MCF 10A (cell line): ENCODE measurements at regions not wholly inside any gene's neighbourhood (a gene's known extent, or its start where the extent isn't known, plus 50 kb on each side); places are given as distances from the start of the nearest gene placed in this dataset.

Experiments used
- BruUV-seq: library from RNA; stranded (reverse); fragments of 400-500 nt; replicated peaks from 2 replicates; lab custom pipeline; 2021; lab: Mats Ljungman, UMichigan
- CTCF ChIA-PET: fragments of 300-600 bp; sonication (Branson Sonifier 250); formaldehyde crosslinking; extraction: SDS; loops from one replicate; lab custom pipeline; 2021; ENCODE audit warnings: antibody characterized with exemption, inconsistent platforms; lab: Yijun Ruan, JAX
- POLR2A ChIA-PET: fragments of 300-600, 350-650 bp; sonication (Branson Sonifier 250); formaldehyde crosslinking; extraction: SDS; loops from one replicate; lab custom pipeline; 2020; ENCODE audit warnings: antibody characterized with exemption, inconsistent platforms; lab: Yijun Ruan, JAX
- DNase-seq: peaks from one replicate; pipeline ENCODE4 v3.0.0-alpha.2; 2018; ENCODE audit not compliant: unreplicated experiment
- H3K27ac Mint-ChIP-seq: one replicate; pipeline ENCODE4 v1.8.0; 2022; ENCODE audit warnings: mild to moderate bottlenecking, low read depth, mixed read lengths; ENCODE audit not compliant: unreplicated experiment
- H3K27me3 Mint-ChIP-seq: one replicate; pipeline ENCODE4 v1.8.0; 2022; ENCODE audit warnings: mixed read lengths; ENCODE audit not compliant: insufficient read depth, unreplicated experiment
- H3K36me3 Mint-ChIP-seq: one replicate; pipeline ENCODE4 v1.8.0; 2022; ENCODE audit warnings: mild to moderate bottlenecking, moderate library complexity, mixed read lengths; ENCODE audit not compliant: insufficient read depth, unreplicated experiment
- H3K4me1 Mint-ChIP-seq: one replicate; pipeline ENCODE4 v1.8.0; 2022; ENCODE audit warnings: mixed read lengths; ENCODE audit not compliant: insufficient read depth, unreplicated experiment
- H3K4me3 Mint-ChIP-seq: one replicate; pipeline ENCODE4 v1.8.0; 2022; ENCODE audit warnings: mild to moderate bottlenecking, moderate library complexity, mixed read lengths; ENCODE audit not compliant: unreplicated experiment
- H3K9me3 Mint-ChIP-seq: one replicate; pipeline ENCODE4 v1.8.0; 2022; ENCODE audit warnings: mixed read lengths; ENCODE audit not compliant: unreplicated experiment
- intact Hi-C: fragments of 100-400 bp; cut with micrococcal nuclease; formaldehyde crosslinking; loops from 2 replicates; pipeline ENCODE4 v1.14.1; 2022
- TF ChIP-seq, protein P1 (sequence below): fragments of 200-600 bp; IDR thresholded peaks from one replicate; pipeline ENCODE4 v1.8.0; 2022; ENCODE audit warnings: antibody characterized with exemption, mild to moderate bottlenecking; ENCODE audit not compliant: unreplicated experiment

DNA sequence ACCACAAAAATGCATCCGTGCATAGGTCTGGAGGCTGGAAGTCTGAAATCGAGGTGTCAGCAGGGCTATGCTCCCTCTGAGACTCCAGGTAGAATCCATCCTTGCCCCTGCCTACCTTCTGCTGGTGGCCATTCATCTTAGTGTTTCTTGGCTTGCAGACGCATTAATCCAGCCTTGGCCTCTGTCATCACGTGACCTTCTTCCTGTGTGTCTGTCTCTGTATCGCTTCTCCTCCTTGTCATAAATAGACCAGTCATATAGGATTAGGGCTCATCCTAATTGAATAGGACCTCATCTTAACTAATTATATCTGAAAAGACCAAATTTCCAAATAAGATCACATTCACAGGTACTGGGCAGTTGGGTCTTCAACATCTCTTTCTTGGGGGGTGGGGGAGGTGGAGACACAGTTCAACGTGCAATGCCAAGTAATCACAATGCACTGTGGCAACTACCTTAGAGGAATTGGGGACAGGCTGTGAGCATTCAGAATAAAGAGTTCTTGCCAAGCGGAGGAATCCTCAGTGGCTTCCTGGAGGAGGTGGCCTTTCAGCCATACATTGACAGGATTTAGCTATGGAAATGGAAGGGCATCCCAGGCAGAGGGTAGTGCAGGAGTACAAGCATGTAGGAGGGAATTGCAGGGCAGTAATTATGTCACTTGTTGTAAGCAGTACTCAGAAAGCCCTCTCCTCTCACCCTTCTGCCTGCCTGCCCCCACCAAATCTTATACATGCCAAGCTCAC lies 96.2 kb upstream of the SYT13 start:
- H3K27me3 Mint-ChIP-seq: peaks cover 54% of the 10 kb centered on the region
- H3K4me1 Mint-ChIP-seq: no peaks in the 10 kb centered on the region
- H3K27ac Mint-ChIP-seq: no peak overlapping the region
- intact Hi-C loops: no loop called here
- no peaks in the 10 kb centered on the region for H3K9me3 Mint-ChIP-seq
- CTCF ChIA-PET: no interaction called here
- TF ChIP-seq, protein P1, sequence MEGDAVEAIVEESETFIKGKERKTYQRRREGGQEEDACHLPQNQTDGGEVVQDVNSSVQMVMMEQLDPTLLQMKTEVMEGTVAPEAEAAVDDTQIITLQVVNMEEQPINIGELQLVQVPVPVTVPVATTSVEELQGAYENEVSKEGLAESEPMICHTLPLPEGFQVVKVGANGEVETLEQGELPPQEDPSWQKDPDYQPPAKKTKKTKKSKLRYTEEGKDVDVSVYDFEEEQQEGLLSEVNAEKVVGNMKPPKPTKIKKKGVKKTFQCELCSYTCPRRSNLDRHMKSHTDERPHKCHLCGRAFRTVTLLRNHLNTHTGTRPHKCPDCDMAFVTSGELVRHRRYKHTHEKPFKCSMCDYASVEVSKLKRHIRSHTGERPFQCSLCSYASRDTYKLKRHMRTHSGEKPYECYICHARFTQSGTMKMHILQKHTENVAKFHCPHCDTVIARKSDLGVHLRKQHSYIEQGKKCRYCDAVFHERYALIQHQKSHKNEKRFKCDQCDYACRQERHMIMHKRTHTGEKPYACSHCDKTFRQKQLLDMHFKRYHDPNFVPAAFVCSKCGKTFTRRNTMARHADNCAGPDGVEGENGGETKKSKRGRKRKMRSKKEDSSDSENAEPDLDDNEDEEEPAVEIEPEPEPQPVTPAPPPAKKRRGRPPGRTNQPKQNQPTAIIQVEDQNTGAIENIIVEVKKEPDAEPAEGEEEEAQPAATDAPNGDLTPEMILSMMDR: no peak
- POLR2A ChIA-PET: no interaction called here
- BruUV-seq: no TSS peak
- no peak overlapping the region for H3K4me3 Mint-ChIP-seq
- DNase-seq: no peak
- no peaks in the 10 kb centered on the region for H3K36me3 Mint-ChIP-seq

DNA sequence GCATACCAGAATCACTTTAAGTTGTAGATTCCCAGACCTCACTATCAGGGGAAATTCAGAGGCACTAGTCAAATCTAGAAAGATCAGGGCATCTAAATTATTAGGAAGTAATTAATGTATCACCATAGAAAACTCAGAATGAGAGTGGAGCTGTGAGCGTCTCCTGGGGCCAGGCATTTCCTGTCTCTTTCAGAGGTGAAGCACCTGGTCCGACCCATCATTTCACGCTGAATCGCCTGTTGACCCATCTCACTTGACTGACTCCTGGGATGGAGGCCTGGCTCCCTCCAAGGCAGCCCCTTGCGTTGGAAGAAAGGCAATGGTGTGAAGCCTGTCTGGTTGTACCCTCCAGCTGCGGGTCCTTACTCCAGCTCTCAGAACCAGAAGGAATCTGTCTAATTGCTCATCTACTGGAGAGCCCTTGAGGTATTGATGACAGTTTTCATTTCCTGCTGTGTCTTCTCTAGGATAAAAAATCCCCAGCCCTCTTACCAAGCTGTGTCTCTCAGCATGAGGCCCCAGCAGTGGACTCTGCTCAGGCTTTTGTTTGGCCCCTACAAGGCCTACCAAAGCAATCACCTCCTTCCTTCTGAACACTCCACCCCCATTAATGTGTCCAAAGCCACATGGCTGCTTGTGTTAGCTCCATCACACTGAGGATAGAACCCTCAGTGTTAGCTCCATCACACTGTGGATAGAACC lies 93.2 kb upstream of the SYT13 start:
- H3K36me3 Mint-ChIP-seq: no peaks in the 10 kb centered on the region
- TF ChIP-seq, protein P1: no peak
- BruUV-seq: no TSS peak
- H3K4me3 Mint-ChIP-seq: no peak overlapping the region
- ChIA-PET CTCF (interaction anchor here (0.5 to 2.9 kb wide), 5 partner anchors 8 to 1079 kb away, joined by 3 to 23 read pairs (median 3); no protein-coding TSS in a partner anchor), POLR2A (no interaction called here)
- intact Hi-C loops: no loop called here
- H3K27me3 Mint-ChIP-seq: peaks cover 58% of the 10 kb centered on the region
- DNase-seq: no peak
- no peaks in the 10 kb centered on the region for H3K4me1 Mint-ChIP-seq
- H3K9me3 Mint-ChIP-seq: no peaks in the 10 kb centered on the region
- no peak overlapping the region for H3K27ac Mint-ChIP-seq

DNA sequence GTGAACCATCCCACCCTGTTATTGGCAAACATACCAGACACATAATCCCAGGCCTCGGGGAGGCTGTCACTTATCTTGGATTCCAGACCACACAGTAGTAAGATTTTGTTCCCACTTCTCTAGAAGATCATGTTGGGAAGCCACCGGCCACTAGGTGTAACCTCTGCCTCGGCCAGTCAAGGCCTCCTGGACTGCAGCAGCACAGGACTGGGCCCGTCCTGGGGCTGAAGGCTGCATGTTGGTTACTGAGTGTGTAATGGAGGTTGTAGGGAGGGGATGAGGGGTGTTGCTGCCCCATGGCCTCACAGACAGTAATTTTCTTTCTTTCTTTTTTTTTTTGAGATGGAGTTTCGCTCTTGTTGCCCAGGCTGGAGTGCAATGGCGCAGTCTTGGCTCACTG lies 92.4 kb upstream of the SYT13 start:
- no peak for DNase-seq
- H3K4me1 Mint-ChIP-seq: no peaks in the 10 kb centered on the region
- intact Hi-C loops: no loop called here
- no peak overlapping the region for H3K27ac Mint-ChIP-seq
- H3K36me3 Mint-ChIP-seq: no peaks in the 10 kb centered on the region
- peaks cover 56% of the 10 kb centered on the region for H3K27me3 Mint-ChIP-seq
- BruUV-seq: no TSS peak
- no peaks in the 10 kb centered on the region for H3K9me3 Mint-ChIP-seq
- H3K4me3 Mint-ChIP-seq: no peak overlapping the region
- ChIA-PET CTCF (no interaction called here), POLR2A (no interaction called here)
- TF ChIP-seq, protein P1: no peak

DNA sequence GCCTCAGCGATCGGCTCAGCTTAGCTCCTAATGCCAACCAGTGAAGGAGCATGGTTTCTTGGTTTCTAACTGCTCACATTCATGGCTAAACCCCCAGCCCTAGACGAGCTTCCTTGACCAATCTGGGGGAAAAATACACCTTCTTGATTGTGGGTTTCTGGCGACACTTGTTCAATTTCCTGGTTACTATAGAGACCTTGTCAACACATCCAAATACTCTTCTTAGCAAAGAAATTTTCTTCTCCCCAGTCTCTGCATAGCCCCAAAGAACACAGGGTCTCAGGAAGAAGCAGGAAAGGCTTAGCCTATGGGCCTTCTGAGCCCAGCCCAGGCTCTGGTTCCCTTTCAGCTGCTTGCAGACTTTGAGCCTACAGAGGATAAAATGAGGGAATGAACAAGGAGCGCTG lies 88.5 kb upstream of the SYT13 start:
- CTCF ChIA-PET: interaction anchor here (1.1 to 2.1 kb wide), 3 partner anchors 9 to 397 kb away, joined by 3 to 8 read pairs (median 4); no protein-coding TSS in a partner anchor
- Mint-ChIP-seq H3K9me3 (no peaks in the 10 kb centered on the region), H3K27me3 (peaks cover 20% of the 10 kb centered on the region), H3K36me3 (no peaks in the 10 kb centered on the region), H3K4me3 (no peak overlapping the region), H3K4me1 (no peaks in the 10 kb centered on the region), H3K27ac (no peak overlapping the region)
- DNase-seq: no peak
- POLR2A ChIA-PET: interaction anchor here (1.0 to 1.1 kb wide), 2 partner anchors 11 to 14 kb away, joined by 3 read pairs; no protein-coding TSS in a partner anchor
- TF ChIP-seq, protein P1: no peak
- no TSS peak for BruUV-seq
- intact Hi-C loops: no loop called here
